SK-N-SH (cell line): ENCODE measurements at regions not wholly inside any gene's neighbourhood (a gene's known extent, or its start where the extent isn't known, plus 50 kb on each side); places are given as distances from the start of the nearest gene placed in this dataset.

Experiments
- CTCF ChIP-seq: fragments of 200-600 bp; sonication (generic); IDR thresholded peaks from 2 replicates; pipeline ENCODE4 v1.6.1; 2017; ENCODE audit warnings: antibody characterized with exemption, mild to moderate bottlenecking, moderate library complexity
- FOSL2 ChIP-seq: IDR thresholded peaks from 2 replicates; pipeline ENCODE4 v1.4.0; 2012; ENCODE audit warnings: low read depth, mild to moderate bottlenecking, moderate library complexity, borderline replicate concordance
- IRF3 ChIP-seq: fragments of 150-350 bp; IDR thresholded peaks from 2 replicates; pipeline ENCODE4 v1.6.1; 2016; ENCODE audit warnings: mild to moderate bottlenecking, low read depth, low read length
- JUND ChIP-seq: IDR thresholded peaks from 2 replicates; pipeline ENCODE4 v1.4.0; 2012
- RAD21 ChIP-seq: IDR thresholded peaks from 2 replicates; pipeline ENCODE4 v1.6.1; 2012; ENCODE audit warnings: mild to moderate bottlenecking, low read length
- RCOR1 ChIP-seq: fragments of 150-350 bp; IDR thresholded peaks from 2 replicates; pipeline ENCODE4 v1.6.1; 2017; ENCODE audit warnings: antibody characterized with exemption, low read length
- REST ChIP-seq: IDR thresholded peaks from 2 replicates; pipeline ENCODE4 v1.6.1; 2012; ENCODE audit warnings: mild to moderate bottlenecking, low read depth, low read length, moderate library complexity
- USF2 ChIP-seq: fragments of 150-350 bp; IDR thresholded peaks from 2 replicates; pipeline ENCODE4 v1.6.1; 2017; ENCODE audit warnings: antibody characterized with exemption, low read length, low read depth, borderline replicate concordance

- no peak for TF ChIP-seq CTCF
- TF ChIP-seq REST: no peak
- no peak for TF ChIP-seq RAD21
- TF ChIP-seq RCOR1: no peak
- no peak for TF ChIP-seq FOSL2
- TF ChIP-seq IRF3: no peak
- TF ChIP-seq USF2: no peak
- no peak for TF ChIP-seq JUND
These were observed 331.6 kb downstream of the PCNX1 start for GRCh38 chr14:71238835-71239234.
